SKM-1 treated with dmso at 0.1 percent for 144 hours (cell line): ENCODE measurements at regions not wholly inside any gene's neighbourhood (a gene's known extent, or its start where the extent isn't known, plus 50 kb on each side); places are given as distances from the start of the nearest gene placed in this dataset.

Experiments used
- DNase-seq: peaks from one replicate; lab custom pipeline; 2025; ENCODE audit not compliant: unreplicated experiment; lab: John Stamatoyannopoulos, UW

GRCh38 chr17:74041869-74042640, 161.4 kb upstream of the RPL38 start:
- no peak for DNase-seq

DNA sequence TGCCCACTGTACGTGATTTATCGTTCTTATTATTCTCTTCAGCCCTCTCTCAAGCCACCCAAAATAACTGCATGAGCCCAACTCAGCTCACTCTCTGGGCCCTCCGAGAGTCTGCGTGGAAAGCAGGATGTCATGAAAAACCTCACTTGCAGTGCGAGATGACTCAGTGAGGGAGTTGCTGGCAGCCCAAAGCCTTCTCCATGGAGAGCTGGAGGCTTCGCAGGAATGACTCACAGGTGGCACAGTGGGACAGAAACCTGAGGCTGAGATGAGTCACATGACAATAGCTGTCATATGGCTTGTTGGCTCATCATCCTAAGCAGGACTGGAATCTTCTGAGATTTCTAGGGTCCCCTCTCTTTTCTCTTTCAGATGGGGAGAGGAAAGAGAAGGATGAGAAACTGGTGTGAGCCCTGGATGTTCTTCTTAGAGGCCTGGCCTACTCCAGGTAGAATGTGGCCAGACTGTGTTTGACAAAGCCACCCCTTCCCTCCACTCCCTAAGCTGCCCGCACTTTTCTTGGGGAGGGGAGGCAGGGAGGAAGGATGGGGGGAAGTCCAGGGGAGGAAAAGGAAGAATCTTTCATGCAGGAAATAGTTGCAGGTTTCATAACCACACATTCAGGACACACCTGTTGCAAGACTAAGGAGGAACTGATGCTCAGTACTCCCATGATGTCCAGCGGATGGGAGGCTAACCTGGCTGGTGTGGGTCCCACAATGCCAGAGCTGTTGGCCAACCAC, 160.6 kb upstream of the RPL38 start:
- DNase-seq = no peak

DNA sequence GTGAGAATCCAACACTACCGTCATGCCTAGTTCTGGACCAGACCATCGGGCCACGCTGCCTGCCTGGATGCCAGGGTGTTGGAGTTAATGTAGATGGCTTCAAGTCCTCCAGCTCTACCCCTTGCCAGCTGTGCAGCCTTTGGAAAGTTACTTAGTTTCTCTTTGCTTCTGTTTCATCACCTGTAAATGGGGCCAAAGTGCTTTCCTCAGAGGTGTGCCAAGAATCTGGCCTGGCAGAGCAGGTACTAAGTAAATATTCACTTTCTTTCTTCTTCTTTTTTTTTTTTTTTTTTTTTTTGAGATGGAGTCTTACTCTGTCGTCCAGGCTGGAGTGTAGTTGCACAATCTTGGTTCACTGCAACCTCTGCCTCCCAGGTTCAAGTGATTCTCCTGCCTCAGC, 159.5 kb upstream of the RPL38 start:
- no peak for DNase-seq

GRCh38 chr17:74045608-74046280, 157.7 kb upstream of the RPL38 start:
- DNase-seq = no peak

GRCh38 chr17:74049167-74049966, 154.1 kb upstream of the RPL38 start:
- no peak for DNase-seq

DNA sequence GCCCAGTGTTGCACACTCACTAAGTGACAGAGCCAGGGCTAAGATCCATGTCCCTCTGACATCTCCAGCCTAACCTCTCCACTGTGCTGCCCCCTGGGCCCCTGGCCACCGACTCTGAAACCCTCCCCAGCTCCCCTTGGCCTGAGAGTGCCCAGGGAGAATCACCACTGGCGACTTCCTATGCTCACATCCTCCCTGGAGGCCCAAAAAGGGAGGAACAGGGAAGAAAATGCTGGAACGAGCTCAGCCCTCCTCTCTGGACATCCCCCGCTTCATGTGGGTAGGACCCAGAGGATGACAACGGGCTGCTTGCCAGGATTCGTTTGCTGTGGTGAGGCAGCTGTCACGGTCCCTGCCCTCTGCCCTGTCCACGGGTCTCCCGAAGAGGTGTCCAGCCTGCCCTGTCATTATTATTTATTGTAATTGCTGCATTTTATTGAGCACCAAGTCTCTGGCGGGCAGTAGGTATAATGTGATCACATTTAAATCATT, 153.5 kb upstream of the RPL38 start:
- DNase-seq = no peak

- DNase-seq = no peak
These were observed 152.1 kb upstream of the RPL38 start for GRCh38 chr17:74051348-74051747.

DNA sequence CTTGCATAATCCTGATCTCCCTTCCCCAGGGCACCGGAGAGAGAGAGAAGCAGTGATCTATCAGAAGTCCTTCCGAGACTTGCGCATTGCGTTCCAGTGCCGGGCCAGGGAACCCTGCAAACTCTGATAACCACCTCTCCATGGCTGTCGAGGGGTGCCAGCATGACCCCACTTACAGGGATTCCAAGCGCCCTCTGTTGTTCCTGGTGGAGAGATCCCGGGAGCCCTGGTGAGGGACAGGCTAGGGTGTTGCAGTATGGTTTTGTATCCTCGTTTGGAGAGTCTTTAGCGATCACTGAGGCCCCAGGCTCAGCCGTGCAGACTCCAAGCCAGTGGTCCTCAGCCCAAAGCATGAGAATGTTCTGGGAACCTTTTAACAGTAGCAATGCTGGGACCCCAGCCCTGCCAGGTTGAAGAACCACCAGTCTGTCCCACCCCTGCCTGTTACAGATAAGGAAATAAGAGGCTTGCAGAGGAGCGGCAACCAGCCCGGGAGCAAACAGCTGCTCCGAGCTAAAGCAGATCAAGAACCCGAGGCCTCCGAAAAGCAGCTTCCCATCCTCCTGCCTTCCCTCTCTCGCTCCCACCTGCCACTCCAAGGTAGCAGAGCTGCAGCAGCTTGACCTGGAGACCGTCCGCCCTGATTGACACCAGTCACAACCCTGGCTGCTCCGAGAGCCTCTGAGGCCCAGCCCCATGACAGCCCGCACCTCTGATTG, 150.3 kb upstream of the RPL38 start:
- DNase-seq = no peak

DNA sequence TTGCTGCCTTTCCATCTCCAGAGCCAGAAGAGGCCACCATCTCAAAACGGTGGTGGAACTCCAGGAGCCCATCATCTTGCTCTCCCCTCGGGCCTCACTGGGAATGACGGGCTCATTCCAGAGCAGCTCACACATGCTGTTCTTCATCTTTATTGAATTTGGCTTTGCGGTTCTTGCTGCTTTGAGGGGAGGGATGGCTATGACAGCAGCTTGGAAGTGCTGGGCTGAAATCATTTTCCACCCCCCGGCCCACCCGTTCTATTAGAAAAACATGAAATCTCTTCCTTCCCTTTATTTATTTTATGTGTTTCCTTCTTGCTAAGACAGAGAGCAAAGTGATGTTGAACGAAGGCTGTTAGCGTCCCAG, 149.8 kb upstream of the RPL38 start:
- DNase-seq = no peak

DNA sequence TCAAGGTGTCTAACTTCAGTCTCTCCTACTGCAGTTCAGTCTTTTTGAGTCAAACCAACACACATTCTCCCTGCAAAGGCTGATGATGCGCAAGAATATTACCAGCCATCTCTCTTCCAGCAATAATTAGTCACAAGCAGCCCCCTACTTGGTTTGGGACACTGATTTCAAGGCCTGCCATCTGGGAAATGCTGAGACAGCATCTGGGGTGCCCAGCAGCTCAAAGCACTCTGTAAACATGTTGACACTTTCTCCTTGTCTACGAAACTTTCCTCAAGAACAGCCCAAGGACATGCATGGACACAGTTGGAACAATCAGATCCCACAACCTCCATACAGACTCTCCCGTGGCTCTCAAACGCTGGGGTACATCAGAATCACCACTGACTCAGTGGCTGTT, 149.2 kb upstream of the RPL38 start:
- DNase-seq = no peak

DNA sequence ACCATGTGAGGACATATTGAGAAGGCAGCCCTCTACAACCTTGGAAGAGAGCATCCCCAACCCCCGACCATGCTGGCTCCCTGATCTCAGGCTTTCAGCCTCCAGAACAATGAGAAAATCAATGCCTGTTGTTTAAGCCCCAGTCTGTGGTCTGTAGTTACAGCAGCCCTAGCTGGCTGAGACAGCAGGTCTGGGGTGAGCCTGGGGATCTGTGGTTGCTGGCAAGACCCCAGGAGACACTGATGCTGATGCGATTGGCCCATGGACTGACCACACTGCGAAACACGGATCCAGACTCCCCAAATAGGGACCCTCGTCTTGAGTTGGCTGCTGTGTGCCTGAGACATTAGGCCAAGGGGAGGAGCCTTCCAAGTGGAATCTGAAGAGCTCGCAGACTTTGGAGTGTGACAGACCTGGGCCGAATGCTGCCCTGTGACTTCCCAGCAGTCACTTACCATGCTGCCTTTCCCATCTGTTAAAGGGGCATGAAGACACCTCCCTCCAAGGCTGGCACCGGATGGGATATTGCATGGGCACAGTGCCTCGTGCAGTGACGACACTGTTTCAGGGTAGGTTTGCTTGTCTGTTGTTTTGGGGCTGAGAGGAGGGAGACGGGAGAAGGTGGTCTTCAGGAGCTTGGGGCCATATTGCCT, 147.8 kb upstream of the RPL38 start:
- DNase-seq = no peak

- no peak for DNase-seq
These were observed 143.8 kb upstream of the RPL38 start for GRCh38 chr17:74059479-74060240.

DNA sequence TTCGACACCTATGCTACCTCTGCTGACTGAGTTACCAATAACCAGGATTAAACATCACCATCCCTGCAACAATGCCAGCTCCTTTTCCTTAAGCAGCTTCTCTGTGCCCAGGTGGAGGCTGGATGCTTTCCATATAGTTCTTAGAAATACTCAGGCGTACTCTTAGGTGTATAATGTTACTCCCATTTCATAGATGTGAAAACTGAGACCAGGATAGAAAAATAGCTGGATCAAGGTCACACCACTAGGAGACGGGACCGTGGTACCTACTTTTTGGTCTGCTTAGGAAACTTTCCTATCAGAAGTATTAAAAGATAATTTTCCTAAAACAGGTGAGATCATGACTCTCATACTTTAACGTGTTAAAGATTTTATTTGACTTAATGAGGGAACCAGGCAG, 141.7 kb upstream of the RPL38 start:
- DNase-seq = no peak

DNA sequence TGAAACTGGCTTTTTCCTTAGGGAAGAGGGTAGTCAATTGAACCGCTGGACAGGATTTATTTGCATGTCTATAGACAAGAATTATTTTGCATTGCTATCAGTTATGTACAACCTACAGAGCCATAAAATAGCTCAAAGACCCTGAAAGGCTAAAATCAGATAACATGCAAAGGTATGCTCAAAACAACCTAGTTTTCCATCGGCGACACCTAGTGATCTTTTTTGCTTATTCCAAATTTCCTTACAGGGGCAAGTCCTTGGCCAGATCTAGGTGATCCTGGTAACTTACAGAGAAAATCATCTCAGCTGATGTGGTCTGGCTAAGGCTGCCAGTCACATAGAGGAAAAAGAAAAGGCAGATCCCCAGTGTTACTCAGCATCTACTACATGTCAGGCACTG, 141.2 kb upstream of the RPL38 start:
- no peak for DNase-seq

DNA sequence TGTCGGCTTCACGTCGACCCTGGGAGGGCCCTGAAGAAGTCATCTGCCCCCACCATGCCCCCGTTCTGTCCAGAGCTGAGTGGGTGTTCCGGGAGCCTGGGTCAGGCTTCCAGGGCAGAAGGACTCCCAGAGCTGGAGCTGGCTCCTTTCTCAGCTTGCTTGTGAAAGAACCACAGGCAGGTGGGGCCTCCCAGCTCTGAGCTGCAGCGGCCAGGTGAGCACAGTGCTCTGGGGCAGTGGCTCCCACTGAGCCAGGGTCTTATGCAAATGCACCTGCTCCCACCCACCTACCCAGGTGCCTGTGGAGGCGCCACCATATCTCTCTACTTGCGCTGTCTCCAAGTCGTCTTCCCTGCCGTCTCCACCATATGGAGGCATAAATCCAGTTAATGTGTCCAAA, 140.0 kb upstream of the RPL38 start:
- DNase-seq = no peak

GRCh38 chr17:74070374-74070773, 133.1 kb upstream of the RPL38 start:
- DNase-seq = no peak

- no peak for DNase-seq
These were observed 132.3 kb upstream of the RPL38 start for GRCh38 chr17:74070998-74071679.

GRCh38 chr17:74072340-74072739, 131.1 kb upstream of the RPL38 start:
- no peak for DNase-seq

GRCh38 chr17:74076446-74076845, 127.0 kb upstream of the RPL38 start:
- DNase-seq = no peak
